Thymus (tissue), 11 donors: ENCODE measurements at regions not wholly inside any gene's neighbourhood (a gene's known extent, or its start where the extent isn't known, plus 50 kb on each side); places are given as distances from the start of the nearest gene placed in this dataset.

Experiments
- DNase-seq, 9 donors: peaks; one replicate each; pipeline ENCODE4 v3.0.0-alpha.2; 2013; ENCODE audit warnings: low spot score in 9 of 9, low read depth in 6 of 9, missing footprints in 1 of 9
- H3K27ac ChIP-seq, 2 donors: one replicate each; pipeline ENCODE4 v1.5.1; 2013; ENCODE audit warnings: control low read depth in 1 of 2, low read depth in 1 of 2, low read length in 1 of 2, mild to moderate bottlenecking in 1 of 2, moderate library complexity in 1 of 2
- H3K27me3 ChIP-seq, 2 donors: one replicate each; pipeline ENCODE4 v1.5.1; 2013; ENCODE audit warnings: low read length in 1 of 2; ENCODE audit not compliant: control insufficient read depth in 2 of 2, insufficient read depth in 1 of 2
- H3K36me3 ChIP-seq, 2 donors: one replicate each; pipeline ENCODE4 v1.5.1; 2013; ENCODE audit warnings: low read length in 1 of 2, mild to moderate bottlenecking in 1 of 2, moderate library complexity in 1 of 2; ENCODE audit not compliant: control insufficient read depth in 2 of 2, insufficient read depth in 2 of 2
- H3K4me1 ChIP-seq, 2 donors: one replicate each; pipeline ENCODE4 v1.5.1; 2013; ENCODE audit warnings: low read length in 2 of 2; ENCODE audit not compliant: control insufficient read depth in 2 of 2, insufficient read depth in 2 of 2
- H3K4me3 ChIP-seq, 2 donors: one replicate each; pipeline ENCODE4 v1.5.1; 2013; ENCODE audit warnings: low read length in 2 of 2, control low read depth in 1 of 2, mild to moderate bottlenecking in 1 of 2
- H3K9me3 ChIP-seq, 2 donors: one replicate each; pipeline ENCODE4 v1.5.1; 2013; ENCODE audit warnings: low read length in 1 of 2, mild to moderate bottlenecking in 1 of 2; ENCODE audit not compliant: control insufficient read depth in 2 of 2, insufficient read depth in 1 of 2
- WGBS: extraction: QIAGEN DNeasy Blood & Tissue Kit; methylation state at CpG from one replicate; pipeline ENCODE4 v1.1.7; 2013; 5-methylcytosine and 5-hydroxymethylcytosine counted together
- donor health status: healthy.

GRCh38 chr6:92790381-92790780 lies 629.0 kb downstream of the EPHA7 start:
- no peaks in the 10 kb centered on the region for H3K36me3 ChIP-seq
- no peaks in the 10 kb centered on the region for H3K4me1 ChIP-seq
- WGBS: 88% methylated on average over 3 of the region's 3 CpGs
- no peak overlapping the region for H3K4me3 ChIP-seq
- H3K9me3 ChIP-seq: no peaks in the 10 kb centered on the region
- H3K27me3 ChIP-seq: no peaks in the 10 kb centered on the region
- peak in 1 of 9 donors; percentile 6 for DNase-seq
- H3K27ac ChIP-seq: no peak overlapping the region

GRCh38 chr6:92784235-92784634 lies 635.1 kb downstream of the EPHA7 start:
- Histone ChIP-seq H3K9me3 (no peaks in the 10 kb centered on the region), H3K36me3 (no peaks in the 10 kb centered on the region), H3K27ac (no peak overlapping the region), H3K4me3 (no peak overlapping the region), H3K4me1 (no peaks in the 10 kb centered on the region), H3K27me3 (no peaks in the 10 kb centered on the region)
- DNase-seq: no peak
- WGBS: 85% methylated on average over 1 of the region's 1 CpG

- 84% methylated on average over 1 of the region's 1 CpG for WGBS
- no peaks in the 10 kb centered on the region for H3K4me1 ChIP-seq
- H3K27me3 ChIP-seq: no peaks in the 10 kb centered on the region
- no peaks in the 10 kb centered on the region for H3K9me3 ChIP-seq
- no peak overlapping the region for H3K4me3 ChIP-seq
- no peaks in the 10 kb centered on the region for H3K36me3 ChIP-seq
- H3K27ac ChIP-seq: no peak overlapping the region
- peak in 1 of 9 donors; percentile 3 for DNase-seq
Measured at GRCh38 chr6:92779746-92780145, 639.6 kb downstream of the EPHA7 start.

- DNase-seq: peak in 2 of 9 donors; percentile 1 to 14
- 52% methylated on average over 1 of the region's 1 CpG for WGBS
Measured at GRCh38 chr6:92777146-92777740, 642.1 kb downstream of the EPHA7 start.

DNA sequence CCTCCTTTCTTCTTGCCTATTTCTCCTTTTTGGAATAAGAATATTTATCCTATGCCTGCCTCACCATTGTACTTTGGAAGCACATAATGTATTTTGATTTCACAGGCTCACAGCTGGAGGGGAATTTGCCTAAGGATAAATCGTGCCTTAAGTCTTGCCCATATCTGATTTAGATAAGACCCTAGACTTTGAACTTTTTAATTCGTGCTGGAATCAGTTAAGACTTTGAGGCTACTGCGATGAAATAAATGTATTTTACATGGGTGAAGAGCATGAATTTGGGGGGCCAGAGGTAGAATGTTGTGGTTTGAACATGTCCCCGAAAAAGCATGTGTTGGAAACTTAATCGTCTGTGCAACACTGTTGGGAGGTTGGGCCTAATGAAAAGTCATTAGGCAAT lies 648.8 kb downstream of the EPHA7 start:
- H3K27ac ChIP-seq: no peak overlapping the region
- no peak for DNase-seq
- no peaks in the 10 kb centered on the region for H3K4me1 ChIP-seq
- H3K9me3 ChIP-seq: no peaks in the 10 kb centered on the region
- H3K4me3 ChIP-seq: no peak overlapping the region
- H3K36me3 ChIP-seq: no peaks in the 10 kb centered on the region
- H3K27me3 ChIP-seq: no peaks in the 10 kb centered on the region
- WGBS: 77% methylated on average over 5 of the region's 5 CpGs

More at GRCh38 chr6:92777146-92777740, 642.1 kb downstream of the EPHA7 start:
- no peaks in the 10 kb centered on the region for H3K27me3 ChIP-seq
- H3K27ac ChIP-seq: no peak overlapping the region
- H3K4me3 ChIP-seq: no peak overlapping the region
- H3K36me3 ChIP-seq: no peaks in the 10 kb centered on the region
- H3K4me1 ChIP-seq: no peaks in the 10 kb centered on the region
- H3K9me3 ChIP-seq: no peaks in the 10 kb centered on the region

- Histone ChIP-seq H3K4me1 (no peaks in the 10 kb centered on the region), H3K27me3 (no peaks in the 10 kb centered on the region), H3K4me3 (no peak overlapping the region), H3K9me3 (no peaks in the 10 kb centered on the region), H3K27ac (no peak overlapping the region), H3K36me3 (no peaks in the 10 kb centered on the region)
- no peak for DNase-seq
- 93% methylated on average over 1 of the region's 1 CpG for WGBS
Measured at GRCh38 chr6:92767101-92767500, 652.3 kb downstream of the EPHA7 start.

- DNase-seq: no peak
- Histone ChIP-seq H3K4me1 (no peaks in the 10 kb centered on the region), H3K27ac (no peak overlapping the region), H3K9me3 (no peaks in the 10 kb centered on the region), H3K36me3 (no peaks in the 10 kb centered on the region), H3K27me3 (no peaks in the 10 kb centered on the region), H3K4me3 (no peak overlapping the region)
- WGBS: 90% methylated on average over 3 of the region's 3 CpGs
Measured at GRCh38 chr6:92763680-92764079, 655.7 kb downstream of the EPHA7 start.

DNA sequence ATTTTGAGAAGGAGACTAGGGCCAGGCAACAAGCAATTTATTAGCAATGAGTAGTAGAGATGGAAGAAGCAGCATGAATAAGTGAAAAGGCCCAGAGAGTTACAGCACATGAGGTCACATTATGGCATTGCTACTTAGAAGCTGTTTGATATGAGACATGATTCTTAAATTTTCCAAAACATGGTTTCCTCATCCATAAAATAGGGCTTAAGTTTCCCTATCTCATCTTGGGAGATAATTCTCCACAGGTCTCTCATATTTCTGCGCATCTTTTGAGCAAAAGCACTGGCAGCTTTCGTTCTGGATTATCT lies 656.1 kb downstream of the EPHA7 start:
- 93% methylated on average over 2 of the region's 2 CpGs for WGBS
- H3K27ac ChIP-seq: no peak overlapping the region

GRCh38 chr6:92762443-92763273 lies 656.7 kb downstream of the EPHA7 start:
- Histone ChIP-seq H3K27ac (no peak overlapping the region), H3K9me3 (no peaks in the 10 kb centered on the region), H3K36me3 (no peaks in the 10 kb centered on the region), H3K27me3 (no peaks in the 10 kb centered on the region), H3K4me3 (no peak overlapping the region), H3K4me1 (no peaks in the 10 kb centered on the region)
- WGBS: 83% methylated on average over 3 of the region's 3 CpGs
- DNase-seq: no peak

More for the DNA sequence above, 656.1 kb downstream of the EPHA7 start:
- H3K4me1 ChIP-seq: no peaks in the 10 kb centered on the region
- H3K36me3 ChIP-seq: no peaks in the 10 kb centered on the region
- H3K9me3 ChIP-seq: no peaks in the 10 kb centered on the region
- no peak for DNase-seq
- H3K4me3 ChIP-seq: no peak overlapping the region
- H3K27me3 ChIP-seq: no peaks in the 10 kb centered on the region
